DOHH2 (cell line): ENCODE measurements at regions not wholly inside any gene's neighbourhood (a gene's known extent, or its start where the extent isn't known, plus 50 kb on each side); places are given as distances from the start of the nearest gene placed in this dataset.

Experiments used
- H3F3A ChIP-seq: fragments of 200-600 bp; sonication (generic), shearing (Covaris generic); 2 replicates; pipeline ENCODE4 v1.6.0; 2016; ENCODE audit warnings: antibody characterized with exemption, mild to moderate bottlenecking; ENCODE audit not compliant: control insufficient read depth, insufficient read depth
- H3K27ac ChIP-seq: fragments of 200-600 bp; sonication (generic); 2 replicates; pipeline ENCODE4 v1.5.1; 2014; ENCODE audit warnings: low read depth, mild to moderate bottlenecking, low read length, moderate library complexity
- H3K27me3 ChIP-seq: fragments of 200-600 bp; sonication (generic); 2 replicates; pipeline ENCODE4 v1.6.1; 2014; ENCODE audit warnings: mild to moderate bottlenecking, low read length, mixed read lengths; ENCODE audit not compliant: control insufficient read depth
- H3K36me3 ChIP-seq: fragments of 200-600 bp; sonication (generic); 2 replicates; pipeline ENCODE4 v1.6.1; 2014; ENCODE audit warnings: mild to moderate bottlenecking, low read length, moderate library complexity, mixed read lengths; ENCODE audit not compliant: control insufficient read depth
- H3K4me1 ChIP-seq: fragments of 200-600 bp; sonication (generic); 2 replicates; pipeline ENCODE4 v1.6.1; 2014; ENCODE audit warnings: mild to moderate bottlenecking, low read length, mixed read lengths; ENCODE audit not compliant: control insufficient read depth
- H3K4me2 ChIP-seq: fragments of 200-600 bp; sonication (generic); 2 replicates; pipeline ENCODE4 v1.6.0; 2014; ENCODE audit warnings: mild to moderate bottlenecking, low read length, moderate library complexity
- H3K4me3 ChIP-seq: fragments of 200-600 bp; sonication (generic); 2 replicates; pipeline ENCODE4 v1.5.1; 2014; ENCODE audit warnings: mild to moderate bottlenecking, low read length, mixed read lengths
- H3K79me2 ChIP-seq: fragments of 200-600 bp; sonication (generic); 2 replicates; pipeline ENCODE4 v1.6.1; 2014; ENCODE audit warnings: mild to moderate bottlenecking, low read length, mixed read lengths; ENCODE audit not compliant: control insufficient read depth
- H3K9me2 ChIP-seq: fragments of 200-600 bp; sonication (generic); replicated peaks from 2 replicates; pipeline ENCODE4 v1.6.1; 2014; ENCODE audit warnings: mild to moderate bottlenecking, low read length, mixed read lengths; ENCODE audit not compliant: control insufficient read depth
- H3K9me3 ChIP-seq: fragments of 200-600 bp; sonication (generic); 2 replicates; pipeline ENCODE4 v1.6.1; 2014; ENCODE audit warnings: antibody characterized with exemption, low read length, mixed read lengths; ENCODE audit not compliant: control insufficient read depth, insufficient read depth
- H4K20me1 ChIP-seq: fragments of 200-600 bp; sonication (generic); 2 replicates; pipeline ENCODE4 v1.6.0; 2014; ENCODE audit warnings: low read depth, mild to moderate bottlenecking, antibody characterized with exemption, low read length, moderate library complexity; ENCODE audit not compliant: control insufficient read depth, insufficient read depth
- EZH2phosphoT487 ChIP-seq: fragments of 200-600 bp; sonication (generic); IDR thresholded peaks from 2 replicates; pipeline ENCODE4 v1.6.1; 2017; ENCODE audit warnings: borderline replicate concordance, mild to moderate bottlenecking, antibody characterized with exemption, low read length, moderate library complexity, mixed read lengths
- TF ChIP-seq, protein P1 (sequence below): fragments of 200-600 bp; sonication (generic); IDR thresholded peaks from one replicate; pipeline ENCODE4 v1.5.1; 2014; ENCODE audit warnings: antibody characterized with exemption, mild to moderate bottlenecking, low read depth, low read length; ENCODE audit not compliant: poor library complexity, severe bottlenecking

DNA sequence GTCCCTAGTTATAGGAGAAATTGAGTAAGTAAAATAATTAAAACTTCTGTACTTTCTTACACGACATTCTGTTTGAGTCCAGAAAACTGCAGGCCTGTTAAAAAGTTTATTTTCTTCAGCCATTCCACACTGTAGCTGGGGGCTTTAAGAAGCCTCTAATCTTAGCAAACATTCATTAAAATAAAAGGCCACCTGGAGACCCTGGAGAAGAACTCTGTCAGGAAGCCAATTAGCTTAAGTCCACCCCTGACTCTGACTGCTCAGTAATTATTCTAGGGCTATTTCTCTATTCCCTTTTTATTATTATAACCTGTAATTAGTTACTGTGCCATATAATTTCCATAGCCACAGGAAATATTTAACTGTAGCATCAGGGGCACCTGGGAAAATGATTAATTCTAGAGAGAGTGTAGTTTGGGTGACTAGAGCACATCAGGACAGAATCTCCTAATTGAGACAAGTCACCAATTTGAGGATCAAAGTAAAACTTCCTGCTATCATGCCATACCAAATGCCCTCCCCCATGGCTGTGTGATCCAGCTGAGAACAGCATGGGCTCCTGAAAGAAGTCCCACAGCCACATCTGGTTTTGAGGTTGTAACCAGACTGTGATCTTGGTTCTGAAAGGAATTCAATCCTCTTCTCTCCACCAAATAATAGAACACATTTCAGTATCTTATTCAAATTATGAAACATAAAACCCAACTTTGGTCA is 1302.3 kb downstream of the XPNPEP1 start:
- TF ChIP-seq EZH2phosphoT487 = no peak
- TF ChIP-seq, protein P1, sequence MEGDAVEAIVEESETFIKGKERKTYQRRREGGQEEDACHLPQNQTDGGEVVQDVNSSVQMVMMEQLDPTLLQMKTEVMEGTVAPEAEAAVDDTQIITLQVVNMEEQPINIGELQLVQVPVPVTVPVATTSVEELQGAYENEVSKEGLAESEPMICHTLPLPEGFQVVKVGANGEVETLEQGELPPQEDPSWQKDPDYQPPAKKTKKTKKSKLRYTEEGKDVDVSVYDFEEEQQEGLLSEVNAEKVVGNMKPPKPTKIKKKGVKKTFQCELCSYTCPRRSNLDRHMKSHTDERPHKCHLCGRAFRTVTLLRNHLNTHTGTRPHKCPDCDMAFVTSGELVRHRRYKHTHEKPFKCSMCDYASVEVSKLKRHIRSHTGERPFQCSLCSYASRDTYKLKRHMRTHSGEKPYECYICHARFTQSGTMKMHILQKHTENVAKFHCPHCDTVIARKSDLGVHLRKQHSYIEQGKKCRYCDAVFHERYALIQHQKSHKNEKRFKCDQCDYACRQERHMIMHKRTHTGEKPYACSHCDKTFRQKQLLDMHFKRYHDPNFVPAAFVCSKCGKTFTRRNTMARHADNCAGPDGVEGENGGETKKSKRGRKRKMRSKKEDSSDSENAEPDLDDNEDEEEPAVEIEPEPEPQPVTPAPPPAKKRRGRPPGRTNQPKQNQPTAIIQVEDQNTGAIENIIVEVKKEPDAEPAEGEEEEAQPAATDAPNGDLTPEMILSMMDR = no peak
- Histone ChIP-seq H3K4me2 (no peak overlapping the region), H3K27ac (no peak overlapping the region)

DNA sequence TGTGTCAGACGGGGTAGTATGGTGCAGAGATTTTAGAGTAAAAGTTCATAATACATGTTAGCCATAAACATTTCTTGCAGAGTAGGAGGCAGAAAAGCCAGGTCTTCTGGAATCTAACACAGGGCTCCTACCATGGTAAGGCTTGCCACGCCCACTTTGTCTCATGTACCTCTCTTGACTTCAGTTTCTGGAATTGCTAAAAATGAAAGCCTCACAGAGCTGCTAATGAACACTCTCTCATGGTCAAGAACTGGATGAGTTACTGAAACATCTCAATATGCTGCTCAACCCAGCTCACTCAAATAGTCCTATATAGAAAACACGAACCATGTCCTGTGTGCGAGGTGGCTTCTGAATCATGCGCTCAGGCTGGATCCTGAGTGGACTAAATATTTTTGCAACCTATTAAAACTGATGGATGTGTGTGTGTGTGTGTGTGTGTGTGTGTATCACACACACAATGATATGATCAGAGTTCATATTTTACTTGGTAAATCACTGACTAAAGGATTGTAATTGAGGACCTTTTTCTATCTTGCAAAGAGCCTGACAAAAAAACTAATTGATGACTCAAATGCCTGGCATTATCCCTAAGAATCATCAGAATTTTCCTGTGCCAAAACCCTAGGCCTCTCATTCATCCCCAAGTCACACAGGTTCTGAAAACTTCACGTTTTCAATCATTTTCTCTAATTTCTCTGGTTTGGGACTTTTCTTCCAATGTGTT is 1306.6 kb downstream of the XPNPEP1 start:
- no peaks in the 10 kb centered on the region for H3K9me2 ChIP-seq
- no peak for TF ChIP-seq EZH2phosphoT487
- TF ChIP-seq, protein P1 = no peak
- no peaks in the 10 kb centered on the region for H3K27me3 ChIP-seq

More for the DNA sequence above, 1302.3 kb downstream of the XPNPEP1 start:
- H3K36me3 ChIP-seq = no peaks in the 10 kb centered on the region
- no peaks in the 10 kb centered on the region for H3K9me3 ChIP-seq
- no peaks in the 10 kb centered on the region for H3F3A ChIP-seq
- no peaks in the 10 kb centered on the region for H3K27me3 ChIP-seq
- no peak overlapping the region for H3K4me3 ChIP-seq
- no peaks in the 10 kb centered on the region for H3K9me2 ChIP-seq
- H3K4me1 ChIP-seq = no peaks in the 10 kb centered on the region
- no peaks in the 10 kb centered on the region for H4K20me1 ChIP-seq
- H3K79me2 ChIP-seq = no peaks in the 10 kb centered on the region

DNA sequence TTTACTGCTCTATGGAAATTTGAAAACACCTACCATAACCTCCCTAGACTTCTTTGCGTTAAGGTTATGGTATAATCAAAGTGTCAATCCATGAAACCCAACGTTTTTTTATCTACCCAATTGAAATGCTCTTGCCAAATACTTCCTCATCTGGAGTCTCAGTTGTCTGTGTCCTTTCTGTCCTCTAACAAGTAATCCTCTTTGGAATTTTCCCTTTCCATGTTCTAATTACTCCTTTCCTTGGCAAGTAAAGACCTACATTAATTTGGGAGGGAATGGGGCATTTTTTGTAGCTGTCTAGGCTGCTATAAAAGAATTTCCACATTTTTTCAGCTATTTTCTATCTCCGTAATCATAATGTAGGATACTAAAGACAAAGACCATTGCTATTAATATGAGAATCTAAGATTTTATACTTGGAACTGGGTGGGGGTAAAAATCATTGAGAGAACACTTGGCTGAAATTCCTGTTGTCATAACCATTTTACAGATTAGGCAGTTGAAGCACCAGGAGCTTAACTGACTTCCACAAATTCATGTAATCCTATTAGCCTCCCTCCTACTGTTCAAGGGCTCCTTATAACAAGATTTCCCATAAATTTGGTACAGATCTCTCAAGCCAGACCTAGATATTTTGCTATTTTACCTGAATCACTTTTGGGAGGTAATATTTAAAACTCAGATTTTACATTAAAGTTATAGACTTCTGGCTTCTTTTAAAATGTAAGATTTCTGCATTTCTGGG is 1307.6 kb downstream of the XPNPEP1 start:
- Histone ChIP-seq H3K9me2 (no peaks in the 10 kb centered on the region), H3K27me3 (no peaks in the 10 kb centered on the region)
- TF ChIP-seq, protein P1 = no peak
- no peak for TF ChIP-seq EZH2phosphoT487

More for the DNA sequence above, 1306.6 kb downstream of the XPNPEP1 start:
- Histone ChIP-seq H3K4me2 (no peak overlapping the region), H3K36me3 (no peaks in the 10 kb centered on the region), H3K79me2 (no peaks in the 10 kb centered on the region), H3K9me3 (no peaks in the 10 kb centered on the region), H4K20me1 (no peaks in the 10 kb centered on the region), H3K27ac (no peak overlapping the region), H3K4me3 (no peak overlapping the region), H3K4me1 (no peaks in the 10 kb centered on the region), H3F3A (no peaks in the 10 kb centered on the region)

More for the DNA sequence above, 1307.6 kb downstream of the XPNPEP1 start:
- no peaks in the 10 kb centered on the region for H3F3A ChIP-seq
- H3K4me1 ChIP-seq = no peaks in the 10 kb centered on the region
- no peak overlapping the region for H3K27ac ChIP-seq
- H3K4me2 ChIP-seq = no peak overlapping the region
- H3K36me3 ChIP-seq = no peaks in the 10 kb centered on the region
- no peaks in the 10 kb centered on the region for H3K79me2 ChIP-seq
- no peak overlapping the region for H3K4me3 ChIP-seq
- no peaks in the 10 kb centered on the region for H3K9me3 ChIP-seq
- no peaks in the 10 kb centered on the region for H4K20me1 ChIP-seq
